ENCODE measurements at regions not wholly inside any gene's neighbourhood (a gene's known extent, or its start where the extent isn't known, plus 50 kb on each side); places are given as distances from the start of the nearest gene placed in this dataset.

- Mint-ChIP-seq H3K9me3 (peaks cover 0 to 5% of the 10 kb centered on the region in 2 donors), H3K27ac (no peak overlapping the region), H3K4me1 (no peaks in the 10 kb centered on the region), H3K27me3 (ENCODE audit: low read depth in 2 of 2) (peaks cover 0 to 3% of the 10 kb centered on the region in 2 donors), H3K36me3 (no peaks in the 10 kb centered on the region), H3K4me3 (no peak overlapping the region)
- no peak for TF ChIP-seq CTCF (IDR thresholded peaks at IDR 0.05)
- no peak for ATAC-seq
- whole genome bisulfite sequencing (ENCODE audit: insufficient coverage): 80% methylated on average over 1 of the region's 1 CpG
- Histone ChIP-seq H3K4me3 (ENCODE audit: low read length) (no peak overlapping the region), H3K9me3 (ENCODE audit: control insufficient read depth, insufficient read depth, low read length) (no peaks in the 10 kb centered on the region), H3K36me3 (ENCODE audit: control insufficient read depth, insufficient read depth, low read length) (no peaks in the 10 kb centered on the region), H3K4me1 (ENCODE audit: control insufficient read depth, insufficient read depth, low read length) (no peaks in the 10 kb centered on the region), H3K27ac (ENCODE audit: low read length) (no peak overlapping the region), H3K27me3 (ENCODE audit: control insufficient read depth, insufficient read depth, low read length) (no peaks in the 10 kb centered on the region)
- DNase-seq: no peak
- intact Hi-C loops (cut with micrococcal nuclease): no loop called here
Measured at GRCh38 chr5:167827766-167828165, 463.7 kb upstream of the WWC1 start.

GRCh38 chr5:167831754-167832504 is 459.5 kb upstream of the WWC1 start:
- H3K4me1 ChIP-seq (ENCODE audit: control insufficient read depth, insufficient read depth, low read length): no peaks in the 10 kb centered on the region
- TF ChIP-seq CTCF (IDR thresholded peaks at IDR 0.05): no peak
- no peak for DNase-seq
- H3K4me1 Mint-ChIP-seq: no peaks in the 10 kb centered on the region
- ATAC-seq: no peak
- no peaks in the 10 kb centered on the region for H3K36me3 ChIP-seq (ENCODE audit: control insufficient read depth, insufficient read depth, low read length)
- no peak overlapping the region for H3K27ac ChIP-seq (ENCODE audit: low read length)
- H3K9me3 Mint-ChIP-seq: peaks cover 0 to 3% of the 10 kb centered on the region in 2 donors
- H3K27me3 ChIP-seq (ENCODE audit: control insufficient read depth, insufficient read depth, low read length): no peaks in the 10 kb centered on the region
- intact Hi-C loops (cut with micrococcal nuclease): no loop called here
- no peaks in the 10 kb centered on the region for H3K36me3 Mint-ChIP-seq
- no peaks in the 10 kb centered on the region for H3K9me3 ChIP-seq (ENCODE audit: control insufficient read depth, insufficient read depth, low read length)
- no peaks in the 10 kb centered on the region for H3K27me3 Mint-ChIP-seq (ENCODE audit: low read depth in 2 of 2)
- H3K4me3 Mint-ChIP-seq: no peak overlapping the region
- H3K27ac Mint-ChIP-seq: no peak overlapping the region
- WGBS (ENCODE audit: insufficient coverage): 83% methylated on average over 6 of the region's 8 CpGs
- no peak overlapping the region for H3K4me3 ChIP-seq (ENCODE audit: low read length)

DNA sequence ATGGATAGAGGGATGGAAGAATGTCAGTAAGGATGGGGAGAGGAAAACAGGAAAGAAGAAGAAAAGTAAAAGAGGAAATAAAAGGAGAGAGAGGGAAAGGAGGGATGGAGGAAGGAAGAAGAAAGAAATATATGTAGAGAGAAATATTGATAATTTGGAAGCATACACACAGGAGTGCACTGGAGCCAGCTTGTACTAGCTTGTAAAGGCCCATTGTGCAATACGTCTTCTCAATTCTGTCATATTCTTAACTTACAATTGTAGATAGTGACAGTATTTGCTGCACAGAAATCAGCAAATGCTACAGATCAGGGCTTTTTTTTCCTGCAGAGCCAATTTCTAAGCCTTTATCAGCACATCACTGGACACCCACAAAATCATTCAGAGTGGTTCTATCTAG is 458.8 kb upstream of the WWC1 start:
- Mint-ChIP-seq H3K4me3 (no peak overlapping the region), H3K9me3 (peaks cover 0 to 3% of the 10 kb centered on the region in 2 donors), H3K27ac (no peak overlapping the region), H3K36me3 (no peaks in the 10 kb centered on the region), H3K27me3 (ENCODE audit: low read depth in 2 of 2) (no peaks in the 10 kb centered on the region), H3K4me1 (no peaks in the 10 kb centered on the region)
- Histone ChIP-seq H3K4me3 (ENCODE audit: low read length) (no peak overlapping the region), H3K4me1 (ENCODE audit: control insufficient read depth, insufficient read depth, low read length) (no peaks in the 10 kb centered on the region), H3K9me3 (ENCODE audit: control insufficient read depth, insufficient read depth, low read length) (no peaks in the 10 kb centered on the region), H3K36me3 (ENCODE audit: control insufficient read depth, insufficient read depth, low read length) (no peaks in the 10 kb centered on the region), H3K27me3 (ENCODE audit: control insufficient read depth, insufficient read depth, low read length) (no peaks in the 10 kb centered on the region), H3K27ac (ENCODE audit: low read length) (no peak overlapping the region)
- no peak for TF ChIP-seq CTCF (IDR thresholded peaks at IDR 0.05)
- ATAC-seq (no peak), DNase-seq (no peak)
- WGBS (ENCODE audit: insufficient coverage): 0% methylated on average over 1 of the region's 1 CpG
- intact Hi-C loops (cut with micrococcal nuclease): no loop called here

DNA sequence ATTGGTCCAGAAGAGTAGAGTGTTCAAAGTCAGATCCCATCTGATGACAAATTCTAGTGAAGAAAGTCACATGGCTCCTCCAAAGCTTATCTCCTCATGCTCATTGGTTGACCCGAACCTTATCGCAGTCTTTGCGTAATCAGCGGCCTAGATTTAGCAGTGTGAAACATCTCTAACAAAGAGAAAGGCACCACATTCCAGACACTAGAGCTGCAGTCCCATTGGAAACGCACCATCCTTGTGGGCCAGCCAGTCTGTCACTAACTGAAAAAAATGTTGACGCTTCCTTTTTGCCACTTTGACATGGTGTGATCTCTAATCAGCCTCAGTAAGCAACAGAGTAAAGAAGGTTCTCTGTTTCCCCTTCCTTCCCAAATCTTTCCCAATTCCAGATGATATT is 458.0 kb upstream of the WWC1 start:
- no peaks in the 10 kb centered on the region for H3K36me3 ChIP-seq (ENCODE audit: control insufficient read depth, insufficient read depth, low read length)
- no peak overlapping the region for H3K4me3 Mint-ChIP-seq
- no peaks in the 10 kb centered on the region for H3K9me3 ChIP-seq (ENCODE audit: control insufficient read depth, insufficient read depth, low read length)
- no peak overlapping the region for H3K4me3 ChIP-seq (ENCODE audit: low read length)
- no peaks in the 10 kb centered on the region for H3K36me3 Mint-ChIP-seq
- no peaks in the 10 kb centered on the region for H3K27me3 ChIP-seq (ENCODE audit: control insufficient read depth, insufficient read depth, low read length)
- H3K27ac Mint-ChIP-seq: no peak overlapping the region
- 88% methylated on average over 6 of the region's 6 CpGs for WGBS (ENCODE audit: insufficient coverage)
- peaks cover 0 to 3% of the 10 kb centered on the region in 2 donors for H3K9me3 Mint-ChIP-seq
- DNase-seq (no peak), ATAC-seq (no peak)
- no peaks in the 10 kb centered on the region for H3K27me3 Mint-ChIP-seq (ENCODE audit: low read depth in 2 of 2)
- H3K4me1 ChIP-seq (ENCODE audit: control insufficient read depth, insufficient read depth, low read length): no peaks in the 10 kb centered on the region
- intact Hi-C loops (cut with micrococcal nuclease): no loop called here
- H3K4me1 Mint-ChIP-seq: no peaks in the 10 kb centered on the region
- TF ChIP-seq CTCF (IDR thresholded peaks at IDR 0.05): no peak
- H3K27ac ChIP-seq (ENCODE audit: low read length): no peak overlapping the region

All from natural killer cell (primary cell).